Stimulated activated CD4-positive, alpha-beta T cell treated with anti-CD3 and anti-CD28 coated beads, Interleukin-4, amount 100 ng/mL, for 1 hour (primary cell): ENCODE measurements at regions not wholly inside any gene's neighbourhood (a gene's known extent, or its start where the extent isn't known, plus 50 kb on each side); places are given as distances from the start of the nearest gene placed in this dataset.

Experiments used
- DNase-seq: peaks from one replicate; pipeline ENCODE4 v3.0.0-alpha.2; 2020

DNA sequence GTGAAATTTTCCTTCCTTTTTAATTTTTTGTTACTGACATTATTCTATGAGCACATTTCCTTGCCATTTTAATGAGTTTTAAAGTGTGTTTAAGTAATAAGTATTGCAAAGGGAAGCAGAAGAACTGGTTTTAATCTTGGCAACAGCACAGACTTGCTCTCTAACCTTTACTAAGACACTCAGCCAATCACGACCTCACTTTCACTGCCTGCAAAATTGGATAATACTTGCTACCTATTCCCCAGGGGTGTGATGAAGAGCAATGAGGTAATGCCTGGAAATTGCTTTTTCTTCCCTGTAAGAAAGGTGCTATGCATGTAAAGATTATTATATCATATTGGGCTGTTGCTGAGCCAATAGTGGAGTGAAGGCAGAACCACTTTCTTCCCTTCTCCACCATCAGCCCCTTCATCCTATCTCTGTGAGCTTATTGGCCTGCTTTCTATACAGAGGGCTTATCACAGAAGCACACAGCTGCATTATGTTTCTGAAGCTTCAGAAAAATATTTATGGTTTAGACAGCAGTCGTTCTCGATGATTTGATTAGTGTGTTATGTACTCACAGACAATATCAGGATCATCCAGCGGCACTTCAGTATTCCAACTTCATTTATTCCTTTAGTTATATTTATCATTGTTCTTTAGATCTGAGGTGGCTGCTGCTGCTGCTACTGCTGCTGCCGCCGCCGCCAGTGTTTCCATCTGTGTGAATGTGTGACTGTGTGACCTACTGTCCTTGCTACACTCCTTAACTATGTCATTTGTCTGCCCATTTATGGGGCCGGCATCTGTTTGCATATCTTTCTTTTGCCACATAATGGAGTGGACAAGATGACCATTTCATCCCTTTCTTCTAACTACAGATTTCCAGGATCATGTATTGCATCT lies 255.1 kb downstream of the C4orf33 start:
- no peak for DNase-seq

DNA sequence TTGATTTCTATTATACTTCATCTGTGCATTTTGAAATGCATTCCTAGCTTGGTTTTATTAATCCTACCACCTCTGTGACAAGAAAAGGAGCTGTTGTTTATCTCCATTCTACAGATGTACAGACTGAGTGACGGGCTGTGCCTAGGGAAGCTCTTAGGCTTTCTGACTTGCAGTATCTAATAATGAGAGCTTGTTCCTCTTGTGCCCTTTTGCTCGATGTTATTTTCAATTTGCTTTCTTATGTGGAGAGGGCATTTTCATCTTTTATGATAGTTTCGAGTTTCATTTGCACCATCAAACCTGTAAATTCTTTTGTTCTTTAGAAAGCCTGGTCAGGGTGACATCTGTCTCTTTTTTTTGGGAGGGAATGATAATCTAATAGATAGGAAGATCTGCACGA lies 256.5 kb downstream of the C4orf33 start:
- no peak for DNase-seq

DNA sequence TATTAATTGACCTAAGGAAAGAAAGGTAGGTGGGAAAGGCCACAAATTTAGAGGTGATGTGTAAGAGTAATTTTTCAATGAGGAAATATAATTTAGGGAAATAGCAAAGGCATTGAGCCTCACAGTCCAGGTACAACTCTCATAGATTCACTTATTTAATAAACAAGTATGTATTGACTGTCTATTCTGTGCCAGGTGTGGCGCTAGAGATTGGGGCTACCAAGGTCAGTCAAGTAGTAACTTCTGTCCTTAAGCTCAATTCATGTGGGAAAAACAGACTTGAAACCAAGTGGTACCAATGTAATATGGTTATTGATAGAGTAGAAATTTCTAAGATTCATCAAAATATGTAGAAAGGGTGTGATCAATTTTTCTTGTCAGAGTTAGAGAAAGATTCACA lies 257.5 kb downstream of the C4orf33 start:
- DNase-seq: no peak

DNA sequence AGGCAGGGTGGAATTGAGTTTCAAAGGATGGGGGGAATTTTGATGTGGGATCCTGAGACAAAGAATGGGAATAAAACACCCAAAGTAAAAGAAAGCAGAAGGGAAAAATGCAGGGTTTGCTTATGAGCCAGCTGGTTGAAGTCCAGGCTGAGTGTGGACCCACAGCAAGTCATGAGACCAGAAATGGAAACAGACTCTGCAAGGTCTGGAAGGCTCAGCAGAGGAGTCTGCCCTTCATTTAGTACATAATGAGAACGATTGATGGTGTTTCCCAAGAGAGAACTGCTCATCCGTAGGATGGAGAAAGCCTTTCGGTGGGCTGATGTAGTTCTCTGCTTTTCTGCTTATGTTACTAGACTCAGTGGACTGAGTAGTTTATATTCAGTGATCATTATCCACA lies 259.1 kb downstream of the C4orf33 start:
- DNase-seq: no peak

DNA sequence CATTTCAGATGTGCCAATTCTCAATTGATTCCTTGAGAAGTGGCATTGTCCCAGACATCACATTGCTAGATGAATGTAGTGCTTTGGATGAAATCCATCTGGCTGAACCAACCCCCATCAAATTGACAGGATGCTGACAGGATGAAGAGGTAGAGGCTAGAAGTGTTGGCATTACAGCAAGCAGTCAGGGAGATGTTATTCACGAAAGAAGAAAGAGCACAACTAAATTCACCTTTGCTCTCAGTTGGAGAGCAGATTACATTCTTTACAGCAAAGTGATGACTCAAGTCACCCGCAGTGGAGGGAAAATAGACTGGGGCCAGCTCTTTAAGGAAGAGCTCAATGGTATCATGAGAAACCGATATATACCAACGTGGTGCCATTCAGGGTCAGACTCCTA lies 259.6 kb downstream of the C4orf33 start:
- DNase-seq: no peak

DNA sequence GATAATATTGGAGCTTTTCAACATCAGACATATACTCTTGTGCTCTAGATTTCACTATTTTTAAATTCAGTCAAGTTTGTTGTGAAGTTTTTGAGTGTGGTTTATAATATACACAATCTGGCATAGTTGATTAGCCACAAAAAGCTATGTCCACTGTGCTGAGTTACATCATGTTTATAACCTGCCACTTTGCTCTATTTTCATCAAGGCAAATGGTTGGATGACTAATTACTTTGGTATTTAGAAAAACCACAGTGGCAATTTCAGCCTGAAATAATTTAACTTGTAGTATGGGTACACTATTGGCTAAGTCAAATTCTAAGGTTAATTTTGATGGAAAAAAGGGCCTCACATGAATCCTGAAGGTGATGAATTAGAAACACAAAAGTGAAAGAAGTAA lies 262.6 kb downstream of the C4orf33 start:
- DNase-seq: no peak

DNA sequence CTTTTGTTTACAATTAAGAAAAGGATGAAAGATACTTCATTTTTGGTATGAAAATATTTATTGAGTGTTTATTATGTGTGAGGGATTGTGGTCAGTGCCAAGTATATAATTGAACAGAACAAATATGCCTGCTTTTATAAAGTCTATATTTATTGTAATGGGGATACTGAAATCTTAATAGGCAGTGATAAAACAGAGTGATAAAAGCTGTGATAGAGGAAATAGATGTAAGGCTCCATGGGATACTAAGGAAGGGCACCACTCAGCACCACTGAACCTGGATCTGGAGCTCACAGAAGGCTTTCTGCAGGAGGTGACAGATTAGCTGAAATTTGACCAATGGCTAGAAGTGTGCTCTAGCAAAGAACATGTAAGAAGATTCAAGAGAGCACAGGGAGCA lies 263.5 kb downstream of the C4orf33 start:
- DNase-seq: no peak

DNA sequence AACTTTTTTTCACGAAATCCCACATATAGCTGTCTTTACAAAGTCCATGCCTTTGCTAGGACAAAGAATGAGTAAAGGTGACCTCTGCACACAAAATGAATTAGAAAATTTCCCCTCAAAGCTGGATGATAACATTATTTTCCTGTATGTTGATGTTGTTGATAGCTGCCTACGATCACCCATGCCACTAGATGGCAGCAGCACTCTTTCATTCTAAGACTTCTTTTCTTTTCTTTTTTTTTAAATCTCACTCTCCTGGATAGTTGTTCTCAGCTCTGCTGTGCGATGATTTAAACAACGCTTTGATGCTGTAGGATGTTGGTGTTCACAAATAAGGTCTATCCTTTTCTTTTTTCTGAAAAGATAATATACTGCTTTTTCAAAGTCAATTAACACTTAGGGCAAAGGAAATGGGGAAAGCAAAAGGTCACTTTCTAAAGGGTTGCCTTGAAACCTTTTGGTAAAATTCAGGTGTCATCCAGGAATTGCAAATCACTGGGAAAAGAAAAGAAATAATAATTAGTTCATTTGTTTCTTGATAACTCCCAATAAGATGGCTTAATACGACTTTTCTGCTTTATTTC lies 266.8 kb downstream of the C4orf33 start:
- DNase-seq: peak; percentile 25

DNA sequence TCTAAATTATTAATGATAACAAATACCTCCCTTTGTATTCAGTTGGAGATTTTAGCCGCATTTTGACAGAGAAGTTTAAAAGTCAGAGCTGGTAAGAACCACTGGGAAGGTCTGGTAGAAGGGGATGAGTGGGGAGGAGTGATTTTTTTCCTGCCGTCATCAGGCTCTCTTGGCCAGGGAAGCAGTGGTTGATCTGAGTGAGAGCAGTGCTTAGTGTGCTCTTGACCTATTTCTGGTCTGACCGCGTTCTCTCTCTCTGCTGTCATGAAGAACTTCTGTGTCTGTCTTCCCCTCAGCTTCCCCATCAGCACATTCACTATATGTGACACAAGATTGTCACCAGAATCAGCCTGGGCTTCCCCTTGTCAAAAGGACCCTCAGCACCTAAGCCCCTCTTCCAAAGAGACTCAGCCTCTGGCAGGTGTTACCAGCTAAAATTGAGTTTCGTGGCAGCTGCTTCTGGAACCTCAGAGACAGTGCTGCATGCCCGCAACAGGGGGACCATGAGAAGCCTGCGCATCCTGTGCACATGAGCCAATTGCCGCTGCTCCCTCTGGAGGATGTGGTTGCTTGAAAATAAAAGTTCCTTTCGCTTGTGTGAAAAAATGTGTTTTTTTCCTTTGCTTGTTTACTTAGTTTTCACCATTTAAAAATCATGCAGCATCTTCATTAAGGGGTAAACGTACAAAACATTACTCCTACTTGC lies 268.9 kb downstream of the C4orf33 start:
- DNase-seq: no peak

DNA sequence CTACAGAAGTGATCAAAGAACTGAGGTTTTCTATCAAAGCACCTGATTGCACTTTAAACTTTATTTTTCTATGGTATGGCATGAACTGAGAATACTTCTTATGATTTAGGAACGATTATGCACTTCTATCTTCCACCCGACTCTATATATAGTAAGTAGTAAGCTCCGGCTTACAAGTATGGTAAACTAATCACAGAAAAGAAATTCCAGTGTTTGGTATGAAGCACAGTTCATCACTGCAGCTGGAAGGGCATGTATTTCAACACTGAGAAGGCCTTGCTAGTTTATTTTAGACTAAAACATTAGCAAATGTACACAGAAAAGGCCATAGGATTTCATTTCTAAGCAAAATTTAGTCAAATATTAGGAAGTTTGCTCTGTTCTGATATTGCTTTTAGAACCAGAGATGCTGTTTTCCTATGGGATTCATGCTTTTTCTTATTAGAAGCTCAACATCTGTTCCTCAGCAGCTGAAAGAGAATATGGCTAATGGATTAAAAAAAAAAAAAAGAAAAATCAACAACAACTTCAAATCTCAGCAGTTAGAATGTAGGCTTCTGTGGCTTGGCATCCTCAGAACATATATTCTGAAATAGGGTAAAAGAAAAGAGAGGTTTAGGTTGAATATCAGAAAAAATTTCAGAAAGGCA lies 273.5 kb downstream of the C4orf33 start:
- no peak for DNase-seq

DNA sequence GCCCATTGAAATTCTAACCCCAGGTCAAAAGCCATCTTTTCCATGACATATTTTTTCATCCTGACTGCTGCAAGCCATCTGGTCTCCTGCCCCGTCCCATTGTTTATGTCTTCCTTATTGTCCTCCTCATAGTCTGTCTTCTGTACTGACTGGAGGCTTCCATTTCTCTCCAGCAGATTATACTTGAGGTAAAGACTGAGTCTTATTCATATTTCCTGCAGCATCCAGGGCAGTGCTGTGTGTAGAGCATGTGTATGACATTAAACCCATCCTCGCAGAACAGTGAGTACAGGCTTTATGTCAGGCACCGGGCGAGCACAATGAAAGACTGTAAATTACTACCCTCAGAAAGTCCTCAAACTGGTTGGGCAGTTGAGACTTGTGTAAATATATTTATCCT lies 275.1 kb downstream of the C4orf33 start:
- DNase-seq: no peak

DNA sequence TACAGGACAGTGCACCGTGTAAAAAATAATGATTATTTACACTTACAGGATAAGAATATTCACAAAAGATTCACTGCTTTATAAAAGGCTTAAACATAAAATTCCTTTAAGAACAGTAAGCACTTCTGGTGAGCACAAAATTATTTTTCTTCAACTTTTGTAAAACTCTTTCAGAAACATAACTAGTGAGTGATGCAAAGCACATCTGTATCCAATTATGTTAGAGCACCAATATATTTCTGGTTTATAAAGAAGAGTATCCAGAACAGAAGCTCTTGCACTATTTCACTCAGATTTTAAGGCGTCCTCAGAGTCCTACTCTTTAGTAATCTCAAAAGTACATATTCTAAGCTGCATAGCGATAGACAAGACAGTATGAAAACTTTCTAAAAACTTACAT lies 276.0 kb downstream of the C4orf33 start:
- DNase-seq: no peak

DNA sequence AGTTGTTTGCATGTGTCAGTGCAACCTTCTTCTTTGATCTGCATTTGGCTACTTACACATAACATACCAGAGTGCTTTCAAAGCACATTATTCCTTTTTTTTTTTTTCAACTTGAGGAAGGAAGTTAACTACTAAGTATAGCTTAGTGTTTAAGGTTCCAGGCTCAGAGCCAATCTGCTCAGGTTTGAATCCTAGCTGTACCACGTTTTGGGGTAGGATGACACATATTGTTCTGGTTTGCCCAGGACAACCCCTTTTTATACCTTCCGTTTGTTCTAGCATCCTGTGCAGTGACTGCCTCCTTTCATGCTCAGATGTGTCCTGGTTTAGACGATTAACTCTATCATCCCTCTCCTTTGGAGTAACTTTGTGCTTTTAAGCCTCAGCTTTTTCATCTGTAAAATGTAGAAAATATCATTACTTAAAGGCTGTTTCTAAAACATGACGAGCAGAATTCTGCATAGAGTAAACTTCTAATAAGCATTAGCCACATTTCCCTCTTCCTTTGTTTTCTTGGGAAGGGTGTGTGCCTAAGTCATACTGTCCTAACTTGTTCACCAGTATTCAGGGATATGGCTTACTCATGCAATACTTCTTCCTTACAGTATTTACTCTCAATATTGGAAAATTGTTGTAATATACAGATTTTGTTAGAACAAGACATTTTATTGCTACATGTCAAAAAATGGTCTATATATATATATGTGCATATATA lies 281.3 kb downstream of the C4orf33 start:
- no peak for DNase-seq

DNA sequence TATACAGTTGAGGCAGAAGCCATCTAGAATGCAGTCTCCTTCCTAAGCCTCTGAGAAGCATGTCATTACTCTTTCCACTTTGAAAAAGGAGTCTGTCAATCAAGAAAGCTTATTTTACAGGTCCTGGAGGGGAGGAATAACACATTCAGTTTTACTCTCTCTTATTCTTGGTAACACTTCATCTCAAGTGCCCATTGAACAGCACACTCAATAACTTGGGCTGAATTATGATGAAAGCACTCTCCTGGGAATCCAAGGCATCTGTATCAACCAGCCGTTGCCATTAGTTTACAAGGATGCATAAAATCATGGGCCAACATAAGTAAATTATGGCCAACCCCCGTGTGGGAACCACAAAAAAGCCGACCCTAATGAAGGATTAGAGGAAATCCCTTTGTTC lies 282.4 kb downstream of the C4orf33 start:
- no peak for DNase-seq

DNA sequence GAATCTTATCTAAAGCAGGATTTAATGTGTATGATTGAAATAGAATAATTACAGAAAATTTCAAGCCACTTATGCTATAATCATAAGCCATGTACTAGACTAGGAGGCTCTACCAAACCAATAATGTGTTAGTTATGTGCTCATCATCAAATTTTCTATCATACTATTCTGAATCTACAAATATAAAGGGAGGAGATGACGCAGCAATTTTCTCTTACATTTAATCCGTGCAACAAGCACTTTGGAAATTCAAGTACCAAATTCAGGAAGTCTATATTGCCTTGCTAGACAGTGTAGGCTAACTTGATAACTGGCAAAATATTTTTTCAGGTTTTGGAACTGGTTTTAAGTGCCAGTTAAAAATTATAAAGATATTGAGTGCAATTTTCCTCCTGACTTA lies 283.5 kb downstream of the C4orf33 start:
- no peak for DNase-seq

DNA sequence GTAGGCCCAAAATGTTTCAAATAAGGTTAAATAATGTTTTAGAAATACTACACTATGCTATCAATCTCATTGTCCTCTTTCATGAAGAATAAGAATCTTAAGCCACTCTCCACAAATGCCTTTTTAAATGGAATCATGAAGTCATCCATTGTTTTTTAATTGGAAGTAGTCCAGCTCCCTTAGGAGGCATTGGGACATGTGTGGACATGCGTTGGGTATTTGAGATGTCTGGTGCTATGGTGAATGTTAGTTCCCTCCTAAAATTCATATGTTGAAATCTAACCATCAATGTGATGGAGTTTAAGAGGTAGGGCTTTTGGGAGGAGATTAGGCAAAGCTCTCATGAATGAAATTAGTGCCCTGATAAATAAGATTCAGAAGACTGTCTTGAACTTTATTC lies 289.0 kb downstream of the C4orf33 start:
- DNase-seq: no peak

DNA sequence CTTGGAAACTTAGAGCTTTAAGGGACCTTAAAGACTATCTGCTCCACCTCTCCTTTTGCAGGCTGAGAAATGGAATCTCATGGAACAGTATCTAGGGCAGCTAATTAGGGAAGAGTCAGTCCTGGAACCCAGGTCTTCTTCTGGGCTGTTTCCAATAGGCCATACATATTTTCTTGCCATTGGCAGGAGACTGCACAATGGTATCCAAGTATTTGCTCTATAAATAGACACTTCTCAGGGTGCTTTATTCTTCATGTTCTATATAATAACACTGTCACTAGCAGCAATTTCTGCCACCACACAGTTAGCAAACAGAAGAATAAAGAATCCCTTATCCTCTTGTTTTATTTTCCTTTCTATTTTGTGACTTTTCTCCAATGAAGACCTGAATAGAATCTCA lies 291.7 kb downstream of the C4orf33 start:
- DNase-seq: no peak

DNA sequence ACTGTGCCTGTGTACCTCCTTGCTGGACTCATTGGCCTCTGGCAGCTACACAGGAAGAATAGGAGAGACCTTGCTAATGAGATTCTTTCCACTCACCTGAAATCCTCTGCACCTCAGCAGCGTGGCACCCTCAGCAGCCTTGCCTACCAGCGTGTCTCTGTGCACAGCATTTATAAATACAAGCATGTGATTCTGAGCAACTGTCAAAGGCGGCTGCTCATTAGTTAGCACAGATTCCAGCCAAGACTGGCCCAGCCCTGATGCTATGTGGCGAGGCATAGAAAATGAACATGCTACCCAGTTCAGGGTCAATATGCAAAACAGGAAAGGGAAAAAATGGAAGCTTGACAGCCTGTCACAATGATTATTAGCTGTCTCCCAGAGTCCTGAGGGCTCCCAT lies 298.0 kb downstream of the C4orf33 start:
- DNase-seq: no peak

DNA sequence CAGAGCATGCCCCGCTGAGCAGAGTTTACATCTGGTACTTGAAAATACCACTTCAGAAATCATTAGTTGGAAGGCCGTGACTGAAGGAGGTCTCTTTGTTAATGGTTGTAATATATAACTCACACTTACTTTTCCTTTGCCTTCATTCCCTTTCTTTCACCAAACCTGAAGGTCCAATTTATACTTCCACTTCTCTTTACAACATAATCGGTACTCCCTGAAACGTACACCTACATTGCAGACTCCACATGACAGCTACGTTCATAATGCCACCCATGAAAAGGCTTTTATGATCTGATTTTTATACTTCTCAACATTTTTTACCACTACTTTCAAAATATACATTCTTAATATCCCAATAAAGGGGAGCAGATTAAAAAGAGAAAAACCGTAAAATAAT lies 298.7 kb downstream of the C4orf33 start:
- DNase-seq: no peak

DNA sequence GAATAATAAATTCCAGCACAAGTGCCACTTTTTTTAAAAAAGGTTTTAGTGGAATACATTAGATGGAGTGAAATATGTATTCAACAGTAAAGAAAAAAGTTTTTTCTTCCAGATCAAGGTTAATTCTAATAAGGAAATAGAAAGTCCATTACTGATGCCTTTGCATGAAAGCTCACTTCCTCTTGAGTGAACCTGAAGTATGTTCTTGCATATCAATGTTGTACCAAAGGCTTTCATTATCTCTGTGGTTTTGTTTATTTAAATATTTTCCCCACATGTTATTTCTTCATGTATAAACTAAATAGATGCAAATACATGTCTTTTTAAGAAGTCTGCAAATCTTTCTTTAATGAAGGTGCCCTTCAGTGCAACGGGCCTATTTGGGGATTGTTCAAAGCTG lies 307.9 kb downstream of the C4orf33 start:
- DNase-seq: no peak

DNA sequence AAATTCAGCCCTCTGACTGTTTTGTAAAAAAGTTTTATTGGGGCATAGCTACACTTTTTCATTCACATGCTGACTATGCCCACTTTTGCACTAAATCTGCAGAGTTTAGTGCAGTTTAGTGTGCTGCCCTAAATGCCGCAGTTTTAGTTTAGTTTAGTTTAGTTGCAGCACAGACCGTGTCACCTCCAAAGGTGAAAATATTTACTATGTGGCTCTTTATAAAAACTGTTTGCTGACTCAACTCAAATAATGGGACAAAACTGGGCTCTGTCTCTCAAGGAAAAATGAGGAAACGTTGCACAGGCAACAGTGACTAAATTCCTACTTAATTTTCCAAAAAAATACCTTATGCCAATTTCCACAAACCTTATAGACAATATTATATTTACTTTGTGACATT lies 314.2 kb downstream of the C4orf33 start:
- no peak for DNase-seq

DNA sequence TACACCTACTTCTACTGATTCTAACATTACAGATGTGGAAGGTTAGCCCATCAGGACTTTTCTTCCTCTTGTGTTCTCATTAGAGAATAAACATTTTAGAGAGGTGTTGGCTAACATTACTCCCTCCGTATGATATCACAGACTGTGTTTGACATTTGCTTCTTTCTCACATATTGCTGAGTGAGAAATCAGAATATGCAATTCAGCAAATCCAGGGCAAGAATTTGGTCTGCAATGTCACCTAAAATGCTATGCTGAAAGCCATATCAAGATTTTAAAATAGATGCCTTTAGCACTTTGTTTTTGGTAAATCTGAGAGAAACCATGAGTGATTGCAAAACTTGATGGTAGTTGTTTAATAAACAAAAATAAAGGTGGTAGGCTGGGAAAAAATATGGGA lies 319.1 kb downstream of the C4orf33 start:
- no peak for DNase-seq

DNA sequence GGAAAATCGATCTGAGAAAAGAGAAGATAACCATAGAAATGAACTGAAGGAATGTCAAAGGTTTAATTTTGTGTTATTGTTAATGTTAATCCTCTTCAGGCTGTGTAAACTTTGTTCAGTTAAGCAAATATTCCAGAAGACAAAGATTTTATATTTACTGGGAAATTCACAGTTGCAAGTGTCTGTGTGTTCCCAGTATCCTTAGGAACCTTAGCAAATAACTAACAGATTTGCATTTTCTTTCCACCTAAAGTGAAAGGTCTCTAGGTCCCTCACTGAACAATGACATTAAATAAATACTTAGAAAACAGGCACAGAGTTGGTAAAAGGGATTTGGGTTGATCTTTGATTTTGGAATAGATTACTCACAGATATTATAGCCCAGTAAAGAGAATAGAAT lies 324.7 kb downstream of the C4orf33 start:
- no peak for DNase-seq
